HT1080 (cell line): ENCODE measurements at regions not wholly inside any gene's neighbourhood (a gene's known extent, or its start where the extent isn't known, plus 50 kb on each side); places are given as distances from the start of the nearest gene placed in this dataset.
A peak's percentile ranks its signal among the peaks of the same experiment; 100 is the strongest.
"Not testable (repeated sequence)": the region's sequence is repeated elsewhere in the genome, so short reads cannot be mapped to it uniquely, and the experiment has no call there.

Source experiments
- DNase-seq: peaks from one replicate; pipeline ENCODE4 v3.0.0-alpha.2; 2015; ENCODE audit warnings: low read depth

GRCh38 chr11:22920939-22921565 lies 60.8 kb upstream of the CCDC179 start:
- peak; percentile 67 for DNase-seq

- DNase-seq, result no peak
Observed at GRCh38 chr11:22922672-22923071, 62.4 kb upstream of the CCDC179 start.

- DNase-seq, result no peak
Observed at GRCh38 chr11:22923561-22923960, 63.3 kb upstream of the CCDC179 start.

- DNase-seq, result no peak
Observed at GRCh38 chr11:22926341-22926740, 66.1 kb upstream of the CCDC179 start.

- no peak for DNase-seq
Observed at GRCh38 chr11:22927793-22928192, 67.5 kb upstream of the CCDC179 start.

- no peak for DNase-seq
Observed at GRCh38 chr11:22928207-22928917, 68.1 kb upstream of the CCDC179 start.

- DNase-seq, result no peak
Observed at GRCh38 chr11:22930816-22931594, 70.7 kb upstream of the CCDC179 start.

GRCh38 chr11:22938691-22939090 lies 78.4 kb upstream of the CCDC179 start:
- DNase-seq, result peak; percentile 21

- not testable (repeated sequence) for DNase-seq
Observed at GRCh38 chr11:22941544-22941943, 81.3 kb upstream of the CCDC179 start.

- DNase-seq, result no peak
Observed at GRCh38 chr11:22957786-22958185, 97.5 kb upstream of the CCDC179 start.

- DNase-seq, result no peak
Observed at GRCh38 chr11:22974251-22974650, 114.0 kb upstream of the CCDC179 start.

- DNase-seq, result peak; percentile 88
Observed at GRCh38 chr11:22976146-22976545, 115.9 kb upstream of the CCDC179 start.

- no peak for DNase-seq
Observed at GRCh38 chr11:22982903-22983302, 122.6 kb upstream of the CCDC179 start.

GRCh38 chr11:22984045-22984444 lies 123.8 kb upstream of the CCDC179 start:
- DNase-seq, result no peak

- DNase-seq, result no peak
Observed at GRCh38 chr11:22989371-22989770, 129.1 kb upstream of the CCDC179 start.

- DNase-seq, result no peak
Observed at GRCh38 chr11:22991196-22991595, 130.9 kb upstream of the CCDC179 start.

- DNase-seq, result no peak
Observed at GRCh38 chr11:23006730-23007129, 146.5 kb upstream of the CCDC179 start.

- no peak for DNase-seq
Observed at GRCh38 chr11:23010790-23011335, 150.6 kb upstream of the CCDC179 start.

GRCh38 chr11:23012930-23013329 lies 152.7 kb upstream of the CCDC179 start:
- DNase-seq, result no peak

GRCh38 chr11:23013509-23013908 lies 153.2 kb upstream of the CCDC179 start:
- no peak for DNase-seq

GRCh38 chr11:23021287-23021863 lies 161.1 kb upstream of the CCDC179 start:
- DNase-seq, result peak; percentile 28

- DNase-seq, result no peak
Observed at GRCh38 chr11:23022854-23023253, 162.6 kb upstream of the CCDC179 start.
